ENCODE measurements at regions not wholly inside any gene's neighbourhood (a gene's known extent, or its start where the extent isn't known, plus 50 kb on each side); places are given as distances from the start of the nearest gene placed in this dataset.

GRCh38 chr20:39145921-39146320 lies 183.8 kb downstream of the DHX35 start:
- DNase-seq (ENCODE audit: insufficient read length, low spot score): no peak
- no peak for TF ChIP-seq POU2F2 (IDR thresholded peaks at IDR 0.05; ENCODE audit: low read depth, low read length)
- no peak for TF ChIP-seq POLR2AphosphoS5 (IDR thresholded peaks at IDR 0.05; ENCODE audit: low read depth, low read length)
- no peak for TF ChIP-seq POLR2A (IDR thresholded peaks at IDR 0.05; ENCODE audit: low read depth, low read length)
- TF ChIP-seq SPI1 (IDR thresholded peaks at IDR 0.05; ENCODE audit: low read depth, low read length): no peak
- TF ChIP-seq PAX5 (IDR thresholded peaks at IDR 0.05; ENCODE audit: insufficient read depth, low read length, severe bottlenecking): no peak
- TF ChIP-seq TAF1 (IDR thresholded peaks at IDR 0.05; ENCODE audit: low read depth, low read length): no peak
- no peak for FAIRE-seq

- DNase-seq (ENCODE audit: insufficient read length, low spot score): no peak
- TF ChIP-seq PAX5 (IDR thresholded peaks at IDR 0.05; ENCODE audit: insufficient read depth, low read length, severe bottlenecking) (no peak), SPI1 (IDR thresholded peaks at IDR 0.05; ENCODE audit: low read depth, low read length) (no peak), TAF1 (IDR thresholded peaks at IDR 0.05; ENCODE audit: low read depth, low read length) (no peak), POLR2AphosphoS5 (IDR thresholded peaks at IDR 0.05; ENCODE audit: low read depth, low read length) (no peak), POU2F2 (IDR thresholded peaks at IDR 0.05; ENCODE audit: low read depth, low read length) (no peak), POLR2A (IDR thresholded peaks at IDR 0.05; ENCODE audit: low read depth, low read length) (no peak)
- FAIRE-seq: no peak
Measured at GRCh38 chr20:39144757-39145156, 182.6 kb downstream of the DHX35 start.

GRCh38 chr20:39142407-39143096 lies 180.4 kb downstream of the DHX35 start:
- TF ChIP-seq POLR2AphosphoS5 (IDR thresholded peaks at IDR 0.05; ENCODE audit: low read depth, low read length) (no peak), POLR2A (IDR thresholded peaks at IDR 0.05; ENCODE audit: low read depth, low read length) (no peak), TAF1 (IDR thresholded peaks at IDR 0.05; ENCODE audit: low read depth, low read length) (no peak), POU2F2 (IDR thresholded peaks at IDR 0.05; ENCODE audit: low read depth, low read length) (no peak), PAX5 (IDR thresholded peaks at IDR 0.05; ENCODE audit: insufficient read depth, low read length, severe bottlenecking) (no peak), SPI1 (IDR thresholded peaks at IDR 0.05; ENCODE audit: low read depth, low read length) (no peak)
- no peak for FAIRE-seq
- no peak for DNase-seq (ENCODE audit: insufficient read length, low spot score)

- DNase-seq (ENCODE audit: insufficient read length, low spot score): no peak
- FAIRE-seq: no peak
- TF ChIP-seq TAF1 (IDR thresholded peaks at IDR 0.05; ENCODE audit: low read depth, low read length) (no peak), POLR2AphosphoS5 (IDR thresholded peaks at IDR 0.05; ENCODE audit: low read depth, low read length) (no peak), PAX5 (IDR thresholded peaks at IDR 0.05; ENCODE audit: insufficient read depth, low read length, severe bottlenecking) (no peak), POU2F2 (IDR thresholded peaks at IDR 0.05; ENCODE audit: low read depth, low read length) (no peak), SPI1 (IDR thresholded peaks at IDR 0.05; ENCODE audit: low read depth, low read length) (no peak), POLR2A (IDR thresholded peaks at IDR 0.05; ENCODE audit: low read depth, low read length) (no peak)
Measured at GRCh38 chr20:39137299-39137698, 175.2 kb downstream of the DHX35 start.

- TF ChIP-seq POLR2AphosphoS5 (IDR thresholded peaks at IDR 0.05; ENCODE audit: low read depth, low read length): no peak
- no peak for TF ChIP-seq SPI1 (IDR thresholded peaks at IDR 0.05; ENCODE audit: low read depth, low read length)
- TF ChIP-seq POU2F2 (IDR thresholded peaks at IDR 0.05; ENCODE audit: low read depth, low read length): no peak
- TF ChIP-seq PAX5 (IDR thresholded peaks at IDR 0.05; ENCODE audit: insufficient read depth, low read length, severe bottlenecking): no peak
- no peak for TF ChIP-seq TAF1 (IDR thresholded peaks at IDR 0.05; ENCODE audit: low read depth, low read length)
- no peak for TF ChIP-seq POLR2A (IDR thresholded peaks at IDR 0.05; ENCODE audit: low read depth, low read length)
Measured at GRCh38 chr20:39136798-39137197, 174.7 kb downstream of the DHX35 start.

GRCh38 chr20:39135885-39136544 lies 173.9 kb downstream of the DHX35 start:
- no peak for FAIRE-seq
- no peak for TF ChIP-seq PAX5 (IDR thresholded peaks at IDR 0.05; ENCODE audit: insufficient read depth, low read length, severe bottlenecking)
- TF ChIP-seq SPI1 (IDR thresholded peaks at IDR 0.05; ENCODE audit: low read depth, low read length): no peak
- DNase-seq (ENCODE audit: insufficient read length, low spot score): no peak

More at GRCh38 chr20:39136798-39137197, 174.7 kb downstream of the DHX35 start:
- DNase-seq (ENCODE audit: insufficient read length, low spot score) (no peak), FAIRE-seq (no peak)

GRCh38 chr20:39133201-39133600 lies 171.1 kb downstream of the DHX35 start:
- DNase-seq (ENCODE audit: insufficient read length, low spot score): no peak
- FAIRE-seq: no peak
- TF ChIP-seq SPI1 (IDR thresholded peaks at IDR 0.05; ENCODE audit: low read depth, low read length): no peak
- no peak for TF ChIP-seq POU2F2 (IDR thresholded peaks at IDR 0.05; ENCODE audit: low read depth, low read length)
- no peak for TF ChIP-seq TAF1 (IDR thresholded peaks at IDR 0.05; ENCODE audit: low read depth, low read length)
- TF ChIP-seq PAX5 (IDR thresholded peaks at IDR 0.05; ENCODE audit: insufficient read depth, low read length, severe bottlenecking): no peak
- TF ChIP-seq POLR2AphosphoS5 (IDR thresholded peaks at IDR 0.05; ENCODE audit: low read depth, low read length): no peak
- TF ChIP-seq POLR2A (IDR thresholded peaks at IDR 0.05; ENCODE audit: low read depth, low read length): no peak

GRCh38 chr20:39132511-39132910 lies 170.4 kb downstream of the DHX35 start:
- no peak for DNase-seq (ENCODE audit: insufficient read length, low spot score)
- no peak for TF ChIP-seq PAX5 (IDR thresholded peaks at IDR 0.05; ENCODE audit: insufficient read depth, low read length, severe bottlenecking)
- TF ChIP-seq TAF1 (IDR thresholded peaks at IDR 0.05; ENCODE audit: low read depth, low read length): no peak
- no peak for TF ChIP-seq POLR2AphosphoS5 (IDR thresholded peaks at IDR 0.05; ENCODE audit: low read depth, low read length)
- TF ChIP-seq POU2F2 (IDR thresholded peaks at IDR 0.05; ENCODE audit: low read depth, low read length): no peak
- TF ChIP-seq SPI1 (IDR thresholded peaks at IDR 0.05; ENCODE audit: low read depth, low read length): no peak
- TF ChIP-seq POLR2A (IDR thresholded peaks at IDR 0.05; ENCODE audit: low read depth, low read length): no peak
- FAIRE-seq: no peak

- TF ChIP-seq POLR2A (IDR thresholded peaks at IDR 0.05; ENCODE audit: low read depth, low read length): no peak
- no peak for TF ChIP-seq POLR2AphosphoS5 (IDR thresholded peaks at IDR 0.05; ENCODE audit: low read depth, low read length)
- TF ChIP-seq SPI1 (IDR thresholded peaks at IDR 0.05; ENCODE audit: low read depth, low read length): no peak
- no peak for TF ChIP-seq POU2F2 (IDR thresholded peaks at IDR 0.05; ENCODE audit: low read depth, low read length)
- no peak for TF ChIP-seq TAF1 (IDR thresholded peaks at IDR 0.05; ENCODE audit: low read depth, low read length)
- TF ChIP-seq PAX5 (IDR thresholded peaks at IDR 0.05; ENCODE audit: insufficient read depth, low read length, severe bottlenecking): no peak
- DNase-seq (ENCODE audit: insufficient read length, low spot score): no peak
- FAIRE-seq: no peak
Measured at GRCh38 chr20:39132093-39132492, 169.9 kb downstream of the DHX35 start.

Measured in GM12891 (cell line).